GM18867 (cell line): ENCODE measurements at regions not wholly inside any gene's neighbourhood (a gene's known extent, or its start where the extent isn't known, plus 50 kb on each side); places are given as distances from the start of the nearest gene placed in this dataset.

Experiments used
- ATAC-seq: cut with Tn5 transposase; IDR thresholded peaks from one replicate; pipeline ENCODE4 v1.9.1; 2021; ENCODE audit warnings: mild to moderate bottlenecking, moderate library complexity; ENCODE audit not compliant: unreplicated experiment

DNA sequence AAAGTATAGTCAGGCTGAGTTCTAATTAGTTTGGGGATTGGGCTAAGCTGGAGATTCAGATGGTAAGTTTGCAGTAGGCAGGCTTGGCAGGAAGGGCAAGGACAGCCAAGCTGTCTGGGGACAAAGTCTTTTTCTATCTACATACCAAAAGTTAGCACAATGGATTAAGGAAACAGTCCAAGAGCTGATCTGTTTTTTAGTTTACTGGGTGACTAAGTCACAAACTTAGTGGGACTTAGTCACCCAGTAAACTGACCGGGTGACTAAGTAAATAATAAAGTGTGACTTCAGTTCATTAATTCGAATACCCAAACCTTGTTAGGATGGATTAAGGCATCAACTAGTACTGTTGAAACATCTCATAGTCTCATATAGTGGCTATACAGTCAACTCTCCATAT is 1386.0 kb upstream of the CELF4 start:
- no peak for ATAC-seq

DNA sequence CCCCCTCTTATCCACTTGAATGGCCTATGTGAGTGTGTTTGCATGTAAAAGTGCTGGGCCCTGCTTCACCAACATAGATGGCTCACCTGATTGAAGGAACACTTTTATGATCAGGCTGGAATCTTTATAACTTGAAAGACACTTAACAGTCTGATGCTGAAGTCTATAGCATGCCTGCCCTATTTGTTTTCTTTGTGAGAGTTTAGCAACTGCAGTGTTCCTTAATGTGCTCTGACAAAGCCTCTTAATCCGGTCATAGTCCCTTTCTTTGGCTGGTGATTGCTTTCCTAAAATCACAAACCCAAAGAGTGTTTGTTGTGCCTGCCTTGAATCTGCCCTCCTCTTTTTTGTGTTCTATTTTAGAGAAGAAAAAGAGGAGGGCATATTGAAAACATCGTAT is 1382.8 kb upstream of the CELF4 start:
- ATAC-seq, result no peak

DNA sequence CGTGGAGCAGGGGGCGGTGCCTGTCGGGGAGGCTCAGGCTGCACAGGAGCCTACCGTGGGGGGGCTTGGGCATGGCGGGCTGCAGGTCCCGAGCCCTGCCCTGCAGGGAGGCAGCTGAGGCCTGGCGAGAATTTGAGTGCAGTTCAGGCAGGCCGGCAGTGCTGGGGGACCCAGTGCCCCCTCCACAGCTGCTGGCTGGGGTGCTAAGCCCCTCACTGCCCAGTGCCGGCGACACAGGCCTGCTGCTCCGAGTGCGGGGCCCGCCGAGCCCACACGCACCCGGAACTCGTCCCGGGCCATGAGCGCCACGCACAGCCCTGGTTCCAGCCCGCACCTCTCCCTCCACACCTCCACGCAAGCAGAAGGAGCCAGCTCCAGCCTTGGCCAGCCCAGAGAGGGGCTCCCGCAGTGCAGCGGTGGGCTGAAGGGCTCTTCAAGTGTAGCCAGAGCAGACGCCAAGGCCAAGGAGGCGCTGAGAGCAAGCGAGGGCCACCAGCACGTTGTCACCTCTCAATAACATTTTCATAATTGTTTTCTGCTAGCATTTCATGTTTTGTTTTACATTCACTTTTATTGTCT is 1378.9 kb upstream of the CELF4 start:
- ATAC-seq, result no peak

DNA sequence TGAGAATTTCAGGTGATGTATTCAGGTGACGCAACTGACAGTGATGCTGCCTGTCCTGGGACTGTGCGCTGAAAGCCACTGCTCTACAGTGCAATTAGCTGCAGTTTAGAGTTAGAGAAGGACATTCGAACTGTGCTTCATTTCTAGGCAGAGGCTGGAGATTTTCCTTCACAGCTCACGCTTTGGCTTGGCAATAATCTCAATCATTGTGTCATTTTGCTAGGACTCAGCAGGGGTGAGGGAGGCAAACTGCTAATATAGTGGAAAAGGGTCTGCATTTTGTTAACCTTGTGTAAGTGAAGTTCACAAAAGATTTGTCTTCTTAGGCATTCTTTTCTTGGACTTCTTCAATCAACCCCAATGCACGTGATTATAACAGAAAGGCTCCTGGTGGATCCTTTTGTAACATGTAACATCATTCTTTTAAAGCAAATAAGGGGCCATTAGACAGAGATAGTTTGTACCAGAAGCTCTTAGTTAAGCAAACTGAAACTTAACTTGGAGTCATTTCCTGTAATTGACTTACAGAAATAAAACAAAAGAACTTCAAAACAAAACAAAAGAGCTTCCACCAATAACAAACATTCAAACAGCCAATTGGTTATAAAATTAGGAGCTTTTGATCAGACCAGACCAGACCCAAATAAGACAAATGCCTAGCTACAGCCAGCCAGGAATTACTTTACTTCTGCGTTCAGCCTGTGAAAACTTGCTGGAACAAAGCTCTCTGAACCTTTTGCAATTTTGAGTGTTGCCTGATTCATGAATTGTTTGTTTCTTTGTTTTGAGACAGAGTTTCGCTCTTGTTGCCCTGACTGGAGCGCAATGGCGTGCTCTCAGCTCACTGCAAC is 1376.3 kb upstream of the CELF4 start:
- peak; percentile 0 for ATAC-seq

DNA sequence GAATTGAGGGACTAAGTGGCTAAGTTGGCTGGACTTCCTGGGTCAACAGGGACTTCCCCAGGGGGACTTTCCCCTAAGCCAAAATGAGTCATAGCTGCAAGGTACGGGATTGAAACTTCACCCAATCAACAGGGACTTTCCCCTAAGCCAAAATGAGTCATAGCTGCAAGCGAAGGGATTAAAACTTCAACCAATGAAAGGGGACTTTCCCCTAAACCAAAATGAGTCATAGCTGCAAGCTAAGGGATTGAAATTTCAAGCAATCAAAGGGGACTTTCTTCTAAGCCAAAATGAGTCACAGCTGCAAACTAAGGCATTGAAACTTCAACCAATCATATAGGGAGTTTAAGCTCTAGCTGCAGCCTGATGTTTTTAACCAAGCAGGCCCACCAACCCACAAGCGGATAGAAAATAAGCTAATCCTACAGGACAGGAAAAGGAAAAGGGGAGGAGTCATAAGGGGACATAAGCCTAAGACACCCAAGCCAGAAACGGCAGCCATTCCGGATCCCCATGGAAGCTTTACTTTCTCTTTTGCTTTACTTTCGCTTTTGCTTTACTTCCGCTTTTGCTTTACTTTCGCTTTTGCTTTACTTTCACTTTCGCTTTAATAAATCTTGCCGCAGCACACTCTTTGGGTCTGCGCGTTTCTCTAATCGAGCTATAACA is 1375.4 kb upstream of the CELF4 start:
- ATAC-seq, result peak; percentile 81

DNA sequence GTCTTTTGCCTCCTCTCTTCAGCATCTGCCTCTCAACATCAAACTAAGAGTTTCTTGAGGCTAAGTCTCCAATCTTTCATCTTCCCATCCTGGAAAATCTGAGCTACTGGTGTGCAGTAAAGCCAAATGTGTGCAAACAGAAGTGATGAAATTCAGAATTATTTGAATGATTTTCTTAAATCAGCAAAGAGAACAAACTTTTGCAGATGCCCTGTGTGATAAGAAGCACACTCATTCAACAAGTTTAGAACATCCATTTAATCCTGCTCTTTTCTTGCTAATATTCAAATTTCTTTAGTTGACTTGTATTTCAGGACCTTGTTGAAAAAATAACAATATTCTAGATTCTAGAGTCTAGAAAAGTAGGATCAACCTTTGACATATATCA is 1374.9 kb upstream of the CELF4 start:
- ATAC-seq, result peak; percentile 28

DNA sequence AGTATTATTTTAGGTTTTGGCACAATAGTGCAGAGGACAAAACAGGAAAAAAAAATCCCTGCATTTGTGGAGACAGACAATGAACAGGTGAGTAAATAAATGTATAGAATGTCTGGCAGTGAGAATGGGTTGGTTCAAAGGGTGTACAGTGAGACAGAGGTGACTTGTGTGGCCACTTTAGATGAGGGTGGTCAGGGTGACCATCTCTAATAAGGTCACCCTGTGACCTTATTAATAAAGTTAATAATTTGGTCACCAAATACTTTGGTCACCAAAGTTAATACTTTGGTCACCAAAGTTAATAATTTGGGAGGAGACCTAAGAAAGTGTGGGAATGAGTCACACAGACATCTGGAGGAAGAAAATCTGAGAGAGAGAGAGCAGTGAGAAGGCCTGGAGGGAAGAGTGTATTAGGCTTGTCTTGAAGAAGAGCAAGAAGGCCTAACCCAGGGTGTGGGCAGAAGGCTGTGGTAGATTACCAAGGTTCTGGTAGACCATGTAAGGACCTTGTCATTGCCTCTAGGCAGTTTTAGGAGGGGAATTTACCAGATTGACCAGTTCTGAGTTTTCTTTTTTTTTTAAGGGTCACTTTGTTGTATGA is 1368.4 kb upstream of the CELF4 start:
- peak; percentile 73 for ATAC-seq

DNA sequence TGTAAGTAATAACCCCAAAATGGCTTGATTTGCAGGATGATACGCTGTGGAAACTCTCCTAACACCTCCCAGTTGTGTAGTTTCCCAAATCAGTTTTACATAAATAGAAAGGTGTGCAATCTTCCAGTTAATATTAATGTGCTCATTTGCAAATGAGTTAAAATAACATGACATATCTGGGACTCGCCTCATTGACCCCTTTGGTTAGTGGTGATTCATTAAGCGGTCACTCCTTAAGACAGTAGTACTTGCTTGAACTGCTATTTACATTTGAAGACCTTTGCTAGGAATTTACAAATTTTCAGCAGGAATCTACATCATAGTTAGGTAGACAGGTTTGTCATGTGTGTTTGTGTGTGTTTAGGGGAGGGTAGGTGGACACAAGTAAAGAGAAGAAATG is 1367.7 kb upstream of the CELF4 start:
- ATAC-seq, result no peak

DNA sequence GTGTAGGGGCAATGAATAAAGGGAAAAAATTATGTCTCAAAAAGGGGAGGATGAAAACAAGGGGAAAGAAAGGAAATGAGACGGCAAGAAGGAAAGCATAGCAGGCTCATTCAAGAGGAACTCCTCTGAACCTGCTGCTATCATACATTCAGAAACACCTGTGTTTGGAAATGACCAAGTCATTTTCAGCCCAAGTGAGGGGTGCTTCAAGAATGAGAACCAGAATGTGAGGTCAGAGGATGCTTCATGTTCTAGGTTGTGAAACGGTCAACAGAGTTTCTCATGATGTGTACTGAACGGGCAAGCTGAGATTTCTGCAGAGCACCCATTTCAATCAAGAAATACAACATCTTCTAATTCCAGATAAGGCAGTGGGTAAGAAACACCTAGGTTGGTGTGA is 1367.2 kb upstream of the CELF4 start:
- peak; percentile 64 for ATAC-seq

DNA sequence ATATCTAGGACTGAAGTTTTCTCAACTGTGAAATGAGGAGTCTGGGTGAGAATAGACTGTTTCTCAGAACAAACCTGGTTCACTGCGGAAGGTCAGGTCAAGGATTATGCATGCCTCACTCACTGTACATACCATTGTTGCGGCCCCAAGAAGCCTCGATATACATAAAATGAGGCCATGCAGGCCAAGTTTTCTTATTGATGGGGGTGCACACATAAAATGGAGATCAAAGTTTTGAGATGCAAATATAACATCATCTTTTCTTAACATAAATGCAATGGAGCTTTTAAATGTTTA is 1366.1 kb upstream of the CELF4 start:
- no peak for ATAC-seq

DNA sequence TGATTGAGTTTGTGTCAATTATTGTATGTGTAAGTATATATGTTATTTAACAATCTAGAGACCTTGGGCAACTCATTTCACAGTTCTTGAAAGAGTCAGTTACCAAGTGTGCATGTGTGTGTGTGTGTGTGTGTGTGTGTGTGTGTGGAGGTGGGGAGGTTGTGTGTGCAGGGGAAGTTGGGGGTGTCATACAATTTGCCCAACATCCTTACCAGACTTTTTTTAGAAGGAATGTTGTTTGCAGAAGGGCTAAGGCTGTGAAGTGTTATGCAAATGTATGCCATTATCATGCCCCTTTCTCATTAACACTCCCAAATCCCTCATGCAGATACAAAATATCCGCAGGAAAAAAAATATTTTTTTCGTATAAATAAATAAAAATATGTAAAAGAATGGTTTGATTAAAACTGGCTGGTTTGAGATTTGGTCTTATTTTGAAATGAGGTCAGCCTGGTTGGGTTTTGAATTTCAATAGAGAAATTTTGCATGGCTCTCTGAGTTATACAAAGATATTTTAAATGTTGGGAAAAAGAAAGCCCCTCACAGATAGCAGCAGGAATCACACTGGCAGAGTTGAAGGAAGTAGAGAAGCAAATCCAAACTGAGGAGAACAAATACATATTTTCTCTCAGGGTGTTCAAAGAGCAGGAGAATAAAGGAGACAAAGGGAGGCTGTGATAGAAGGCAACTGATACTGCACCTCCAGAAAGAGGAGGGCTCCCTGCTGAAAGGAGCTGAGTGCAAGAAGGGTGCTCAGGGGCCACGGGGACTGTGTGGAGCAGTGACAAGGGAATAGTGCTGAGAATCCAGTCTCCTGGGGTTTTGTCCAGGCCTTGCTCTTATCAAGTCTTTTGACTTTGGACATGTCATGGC is 1365.5 kb upstream of the CELF4 start:
- ATAC-seq, result no peak

DNA sequence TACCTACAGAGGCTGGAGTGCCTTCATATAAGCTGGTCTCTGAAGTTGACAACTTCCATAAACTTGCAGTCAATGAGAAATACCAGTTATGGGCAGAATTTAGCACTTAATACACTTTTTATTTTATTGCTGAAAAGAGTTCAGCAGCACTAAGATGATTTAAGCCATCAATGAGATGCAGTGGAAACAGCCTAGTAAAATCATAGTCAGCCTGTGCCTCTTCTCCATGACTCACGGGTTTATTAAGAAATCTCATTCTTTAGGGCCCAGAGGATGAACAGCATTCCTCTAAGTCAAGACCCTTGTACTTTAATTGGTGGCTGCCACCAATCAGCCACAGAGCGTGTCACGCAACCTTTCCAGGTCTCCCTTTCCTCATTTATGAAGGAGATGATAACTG is 1357.9 kb upstream of the CELF4 start:
- no peak for ATAC-seq

DNA sequence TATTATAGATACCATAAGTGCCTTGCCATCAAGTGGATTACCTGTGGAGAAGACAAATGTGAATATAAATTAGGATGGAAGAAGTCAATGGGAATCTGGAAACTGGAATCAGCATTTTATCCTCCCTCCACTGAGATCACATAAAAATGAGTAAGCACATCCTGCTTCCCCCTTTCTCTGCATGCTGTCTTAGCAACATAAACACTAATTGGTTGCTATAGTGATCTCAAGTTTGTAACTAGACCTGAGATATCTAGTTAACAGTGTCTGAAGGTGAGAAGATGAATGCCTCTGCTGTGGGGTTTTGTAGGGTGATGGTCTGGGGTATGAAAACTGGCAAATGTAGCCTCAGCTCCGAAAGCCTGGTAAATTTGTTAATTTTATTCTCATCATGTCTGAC is 1357.5 kb upstream of the CELF4 start:
- no peak for ATAC-seq

DNA sequence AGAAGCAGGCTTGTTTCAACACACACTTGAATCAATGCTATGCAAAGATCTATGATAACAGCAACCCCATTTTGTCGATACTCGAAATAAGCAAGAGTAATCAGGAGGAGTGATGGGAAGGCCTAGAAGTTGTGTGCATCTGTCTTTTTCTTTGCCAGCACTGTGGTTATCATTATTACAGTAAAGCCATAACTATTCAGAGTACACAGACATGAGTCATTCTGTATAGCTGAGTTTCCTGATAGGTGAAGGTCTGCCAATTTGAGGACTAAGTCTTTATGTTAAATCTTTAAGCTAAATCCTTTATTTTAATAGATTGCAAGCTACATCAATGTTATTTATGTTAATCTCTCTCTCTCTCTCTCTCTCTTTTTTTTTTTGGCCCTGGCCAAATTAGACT is 1344.4 kb upstream of the CELF4 start:
- ATAC-seq, result no peak

DNA sequence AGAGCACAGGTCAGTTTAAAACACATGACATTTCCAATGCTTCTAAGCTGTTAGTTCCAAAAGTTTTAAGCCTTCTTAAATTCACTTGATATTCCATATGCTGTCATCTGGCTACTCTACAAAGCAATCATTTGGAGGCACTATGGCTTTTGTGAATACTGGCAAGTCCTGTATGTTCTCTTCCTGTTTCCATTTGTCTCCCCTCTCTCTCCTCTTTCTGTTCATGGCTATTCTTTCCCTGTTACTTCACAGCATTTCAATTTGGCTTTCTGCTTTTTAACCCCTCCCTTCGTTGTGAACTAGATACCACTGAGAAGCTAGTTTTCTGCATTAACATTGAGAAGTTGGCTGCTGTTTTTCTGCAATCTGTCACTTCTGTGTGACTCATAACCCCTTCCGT is 1337.2 kb upstream of the CELF4 start:
- no peak for ATAC-seq

DNA sequence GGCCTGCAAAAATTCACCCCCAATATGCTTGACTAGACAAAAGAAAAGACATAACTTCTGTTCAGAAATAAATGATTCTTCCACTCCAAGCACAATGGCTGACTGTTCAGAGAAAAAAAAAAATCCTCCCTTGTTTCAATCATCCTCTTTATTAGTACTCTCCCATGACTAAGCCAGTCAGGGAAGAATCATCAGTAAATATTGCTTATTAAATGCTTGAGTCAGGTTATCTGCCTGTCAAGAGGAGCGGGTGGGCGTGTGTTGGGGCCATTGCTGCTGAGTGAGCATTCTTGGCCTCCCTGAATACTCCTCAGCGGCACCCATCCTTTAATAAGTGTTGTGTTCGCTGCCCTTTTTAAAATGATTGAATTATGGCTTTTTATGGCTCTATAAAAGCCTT is 1334.8 kb upstream of the CELF4 start:
- ATAC-seq, result no peak

DNA sequence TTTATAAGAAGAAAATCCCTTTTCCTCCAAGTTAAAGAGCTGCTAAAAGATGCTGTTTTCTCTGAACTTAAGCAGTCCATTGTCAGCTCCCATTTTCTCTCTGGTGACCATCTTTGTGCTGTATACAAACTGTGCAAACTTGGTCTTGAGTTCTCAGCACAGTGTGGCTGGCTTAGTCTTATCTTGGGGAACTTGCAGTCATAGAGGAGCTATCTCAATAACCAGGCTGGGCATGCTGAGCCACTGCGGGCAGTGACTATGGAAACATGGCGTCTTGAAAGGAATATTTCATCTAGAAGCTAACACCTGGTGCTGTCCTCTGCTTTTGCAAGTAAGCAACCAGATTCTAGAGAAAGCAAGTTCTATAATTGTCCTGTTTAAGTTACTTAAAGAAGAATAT is 1334.4 kb upstream of the CELF4 start:
- ATAC-seq, result no peak

DNA sequence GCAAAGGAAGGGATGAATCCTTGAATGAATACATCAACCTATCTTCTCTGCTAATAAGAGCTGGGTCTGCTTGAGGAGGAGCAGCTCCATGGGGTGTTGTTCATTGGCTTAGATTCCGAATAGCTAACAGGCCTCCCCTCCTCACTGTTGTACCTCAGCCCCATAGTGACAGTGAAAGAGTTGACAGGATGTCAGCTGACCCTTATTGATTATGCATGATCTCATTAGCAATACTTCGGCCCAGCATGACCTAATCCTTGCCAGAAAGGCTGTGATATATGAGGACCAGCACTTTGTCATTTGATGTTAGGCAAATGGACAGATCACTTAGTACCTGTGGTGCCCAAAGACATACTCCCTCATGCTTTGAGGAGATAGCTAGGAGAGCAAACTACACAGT is 1333.7 kb upstream of the CELF4 start:
- no peak for ATAC-seq

DNA sequence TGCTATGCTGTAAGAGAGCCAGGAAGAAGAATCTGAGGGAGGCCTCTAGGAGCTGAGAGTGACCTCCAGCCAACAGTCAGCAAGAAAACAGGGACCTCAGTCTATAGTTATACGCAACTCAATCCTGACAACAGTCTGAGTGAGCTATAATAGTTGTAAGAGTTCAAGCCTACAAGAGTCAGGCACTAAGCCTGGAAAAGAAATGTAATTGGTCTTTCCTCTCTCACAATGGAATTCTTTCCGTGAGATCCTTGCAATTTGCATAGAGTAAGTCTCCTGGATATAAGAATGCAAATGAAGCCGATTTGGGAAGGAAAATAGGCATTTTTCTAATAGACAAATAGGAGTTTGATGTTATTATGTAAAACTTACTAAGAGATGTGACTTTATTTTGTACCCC is 1332.6 kb upstream of the CELF4 start:
- no peak for ATAC-seq

DNA sequence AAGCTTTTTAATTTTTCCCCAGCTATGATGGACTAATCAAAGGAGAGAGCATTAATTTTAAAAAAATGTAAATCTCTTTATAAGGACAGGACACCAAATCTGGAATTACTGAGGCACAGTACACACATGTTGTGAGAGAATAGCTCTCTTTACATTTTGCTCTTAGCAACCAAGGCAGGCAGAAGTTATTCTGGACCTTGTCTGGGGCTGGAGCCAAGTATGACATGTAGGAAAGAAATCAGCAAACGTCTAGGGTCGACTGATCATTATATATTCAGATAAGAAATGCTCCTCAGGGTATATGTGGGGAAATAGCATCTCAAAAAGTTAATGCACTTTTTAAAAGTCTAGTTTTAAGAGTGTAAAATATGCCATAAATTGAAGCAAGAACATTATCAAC is 1330.0 kb upstream of the CELF4 start:
- no peak for ATAC-seq

DNA sequence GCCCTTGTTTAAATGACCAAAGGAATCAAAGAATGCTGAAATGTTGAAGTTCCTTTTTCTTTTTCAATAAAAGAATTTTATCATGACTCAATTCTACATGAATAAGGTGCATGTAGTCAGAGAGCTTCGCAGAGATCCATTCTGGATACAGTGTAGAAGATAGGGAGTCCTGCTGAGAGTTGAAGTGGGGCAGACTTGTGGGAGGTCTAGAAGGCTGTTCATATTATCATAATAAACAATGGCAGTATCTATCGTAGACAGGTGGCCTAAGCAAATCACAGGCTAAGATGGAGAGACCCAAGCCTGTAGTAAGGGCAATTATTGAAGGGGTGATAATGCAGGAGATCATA is 1322.0 kb upstream of the CELF4 start:
- ATAC-seq, result no peak
